ENCODE measurements at regions not wholly inside any gene's neighbourhood (a gene's known extent, or its start where the extent isn't known, plus 50 kb on each side); places are given as distances from the start of the nearest gene placed in this dataset.

DNA sequence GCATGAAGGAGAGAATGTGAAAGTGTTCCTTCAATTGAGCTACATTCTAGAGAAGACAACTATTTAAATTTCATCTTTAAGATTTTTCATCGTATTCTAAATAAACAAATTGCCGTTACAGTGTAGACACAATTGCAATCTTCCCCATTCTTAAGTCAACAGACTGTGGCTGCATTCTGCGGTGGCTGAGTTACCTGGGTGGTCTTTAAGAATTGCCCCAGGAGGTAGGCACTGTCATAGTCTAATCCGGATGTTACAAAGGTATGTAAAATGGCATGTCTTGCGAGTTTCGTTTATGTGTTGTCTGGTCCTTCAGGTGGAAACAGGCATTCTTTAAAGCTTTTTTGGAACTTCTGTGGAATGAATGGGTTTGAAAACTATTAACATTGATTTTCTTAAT, 586.1 kb upstream of the PITX2 start:
- H3K4me1 ChIP-seq (ENCODE audit: control insufficient read depth, insufficient read depth, low read length), result no peaks in the 10 kb centered on the region
- no peaks in the 10 kb centered on the region for H3K79me2 ChIP-seq (ENCODE audit: control insufficient read depth, insufficient read depth, low read length)
- no peak for FAIRE-seq
- ChIA-PET SMC1A (ENCODE audit: uncharacterized antibody, unreplicated experiment) (no interaction called here), CTCF (interaction anchor here (0.6 kb wide), 1 partner anchor 76 kb away, joined by 3 read pairs; no protein-coding TSS in a partner anchor), RAD21 (ENCODE audit: unreplicated experiment) (no interaction called here), POLR2A (no interaction called here)
- H3K4me3 ChIP-seq, result no peak overlapping the region
- no peak overlapping the region for H3K27ac ChIP-seq (ENCODE audit: control insufficient read depth, insufficient read depth)
- no peak for DNase-seq (ENCODE audit: low read depth, low spot score)
- no peak overlapping the region for H3K9ac ChIP-seq (ENCODE audit: control insufficient read depth, insufficient read depth, low read length)
- 66% methylated on average over 6 of the region's 6 CpGs for WGBS (ENCODE audit: insufficient coverage, insufficient replicate concordance, low lambda C conversion rate, missing lambda C conversion rate)
- no peaks in the 10 kb centered on the region for H4K20me1 ChIP-seq (ENCODE audit: control insufficient read depth, insufficient read depth)
- H3K9me3 ChIP-seq (replicated peaks; ENCODE audit: control insufficient read depth, insufficient read depth, low read length), result no peaks in the 10 kb centered on the region
- H3K27me3 ChIP-seq (replicated peaks in 1 of 2; ENCODE audit: control insufficient read depth in 2 of 2, insufficient read depth in 2 of 2, low read length in 1 of 2), result no peaks in the 10 kb centered on the region
- no peaks in the 10 kb centered on the region for H3K36me3 ChIP-seq (ENCODE audit: control insufficient read depth in 2 of 2, insufficient read depth in 2 of 2, low read length in 1 of 2)
- in situ Hi-C loops (cut with MboI) (no loop called here), intact Hi-C loops (cut with micrococcal nuclease; ENCODE audit: unreplicated experiment) (no loop called here)
- BruUV-seq (replicated peaks), result no TSS peak
- no peak overlapping the region for H2AFZ ChIP-seq (ENCODE audit: control insufficient read depth, low read depth, low read length)
- ATAC-seq, result no peak
- H3K4me2 ChIP-seq (ENCODE audit: control insufficient read depth, insufficient read depth), result no peak overlapping the region
- TF ChIP-seq, protein P1, sequence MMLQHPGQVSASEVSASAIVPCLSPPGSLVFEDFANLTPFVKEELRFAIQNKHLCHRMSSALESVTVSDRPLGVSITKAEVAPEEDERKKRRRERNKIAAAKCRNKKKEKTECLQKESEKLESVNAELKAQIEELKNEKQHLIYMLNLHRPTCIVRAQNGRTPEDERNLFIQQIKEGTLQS (IDR thresholded peaks at IDR 0.05; ENCODE audit: borderline replicate concordance, extremely low read depth, low read depth, low read length), result no peak
- TF ChIP-seq, protein P2, sequence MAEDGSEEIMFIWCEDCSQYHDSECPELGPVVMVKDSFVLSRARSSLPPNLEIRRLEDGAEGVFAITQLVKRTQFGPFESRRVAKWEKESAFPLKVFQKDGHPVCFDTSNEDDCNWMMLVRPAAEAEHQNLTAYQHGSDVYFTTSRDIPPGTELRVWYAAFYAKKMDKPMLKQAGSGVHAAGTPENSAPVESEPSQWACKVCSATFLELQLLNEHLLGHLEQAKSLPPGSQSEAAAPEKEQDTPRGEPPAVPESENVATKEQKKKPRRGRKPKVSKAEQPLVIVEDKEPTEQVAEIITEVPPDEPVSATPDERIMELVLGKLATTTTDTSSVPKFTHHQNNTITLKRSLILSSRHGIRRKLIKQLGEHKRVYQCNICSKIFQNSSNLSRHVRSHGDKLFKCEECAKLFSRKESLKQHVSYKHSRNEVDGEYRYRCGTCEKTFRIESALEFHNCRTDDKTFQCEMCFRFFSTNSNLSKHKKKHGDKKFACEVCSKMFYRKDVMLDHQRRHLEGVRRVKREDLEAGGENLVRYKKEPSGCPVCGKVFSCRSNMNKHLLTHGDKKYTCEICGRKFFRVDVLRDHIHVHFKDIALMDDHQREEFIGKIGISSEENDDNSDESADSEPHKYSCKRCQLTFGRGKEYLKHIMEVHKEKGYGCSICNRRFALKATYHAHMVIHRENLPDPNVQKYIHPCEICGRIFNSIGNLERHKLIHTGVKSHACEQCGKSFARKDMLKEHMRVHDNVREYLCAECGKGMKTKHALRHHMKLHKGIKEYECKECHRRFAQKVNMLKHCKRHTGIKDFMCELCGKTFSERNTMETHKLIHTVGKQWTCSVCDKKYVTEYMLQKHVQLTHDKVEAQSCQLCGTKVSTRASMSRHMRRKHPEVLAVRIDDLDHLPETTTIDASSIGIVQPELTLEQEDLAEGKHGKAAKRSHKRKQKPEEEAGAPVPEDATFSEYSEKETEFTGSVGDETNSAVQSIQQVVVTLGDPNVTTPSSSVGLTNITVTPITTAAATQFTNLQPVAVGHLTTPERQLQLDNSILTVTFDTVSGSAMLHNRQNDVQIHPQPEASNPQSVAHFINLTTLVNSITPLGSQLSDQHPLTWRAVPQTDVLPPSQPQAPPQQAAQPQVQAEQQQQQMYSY (CRISPR knock-in tag; IDR thresholded peaks at IDR 0.05), result no peak
- no peak for TF ChIP-seq BRCA1 (IDR thresholded peaks at IDR 0.05; ENCODE audit: low read depth, low read length)
- TF ChIP-seq KLF5 (IDR thresholded peaks at IDR 0.05; ENCODE audit: partially characterized antibody), result no peak
- TF ChIP-seq PBX3 (IDR thresholded peaks at IDR 0.05; ENCODE audit: insufficient replicate concordance, low read depth, low read length), result no peak
- no peak for TF ChIP-seq E4F1 (IDR thresholded peaks at IDR 0.05; ENCODE audit: borderline replicate concordance, partially characterized antibody)
- TF ChIP-seq STAT3 (IDR thresholded peaks at IDR 0.05; ENCODE audit: low read depth, low read length), result no peak
- no peak for TF ChIP-seq PAX5 (IDR thresholded peaks at IDR 0.05; ENCODE audit: borderline replicate concordance, low read depth, low read length)
- TF ChIP-seq, protein P3, sequence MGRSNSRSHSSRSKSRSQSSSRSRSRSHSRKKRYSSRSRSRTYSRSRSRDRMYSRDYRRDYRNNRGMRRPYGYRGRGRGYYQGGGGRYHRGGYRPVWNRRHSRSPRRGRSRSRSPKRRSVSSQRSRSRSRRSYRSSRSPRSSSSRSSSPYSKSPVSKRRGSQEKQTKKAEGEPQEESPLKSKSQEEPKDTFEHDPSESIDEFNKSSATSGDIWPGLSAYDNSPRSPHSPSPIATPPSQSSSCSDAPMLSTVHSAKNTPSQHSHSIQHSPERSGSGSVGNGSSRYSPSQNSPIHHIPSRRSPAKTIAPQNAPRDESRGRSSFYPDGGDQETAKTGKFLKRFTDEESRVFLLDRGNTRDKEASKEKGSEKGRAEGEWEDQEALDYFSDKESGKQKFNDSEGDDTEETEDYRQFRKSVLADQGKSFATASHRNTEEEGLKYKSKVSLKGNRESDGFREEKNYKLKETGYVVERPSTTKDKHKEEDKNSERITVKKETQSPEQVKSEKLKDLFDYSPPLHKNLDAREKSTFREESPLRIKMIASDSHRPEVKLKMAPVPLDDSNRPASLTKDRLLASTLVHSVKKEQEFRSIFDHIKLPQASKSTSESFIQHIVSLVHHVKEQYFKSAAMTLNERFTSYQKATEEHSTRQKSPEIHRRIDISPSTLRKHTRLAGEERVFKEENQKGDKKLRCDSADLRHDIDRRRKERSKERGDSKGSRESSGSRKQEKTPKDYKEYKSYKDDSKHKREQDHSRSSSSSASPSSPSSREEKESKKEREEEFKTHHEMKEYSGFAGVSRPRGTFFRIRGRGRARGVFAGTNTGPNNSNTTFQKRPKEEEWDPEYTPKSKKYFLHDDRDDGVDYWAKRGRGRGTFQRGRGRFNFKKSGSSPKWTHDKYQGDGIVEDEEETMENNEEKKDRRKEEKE (IDR thresholded peaks at IDR 0.05), result no peak
- TF ChIP-seq GABPA (IDR thresholded peaks at IDR 0.05; ENCODE audit: low read depth), result no peak
- no peak for TF ChIP-seq SKIL (IDR thresholded peaks at IDR 0.05; ENCODE audit: low read depth, poor library complexity, severe bottlenecking)
